ENCODE measurements at regions not wholly inside any gene's neighbourhood (a gene's known extent, or its start where the extent isn't known, plus 50 kb on each side); places are given as distances from the start of the nearest gene placed in this dataset.

GRCh38 chr5:12668564-12668963 is 764.3 kb upstream of the CTNND2 start:
- TF ChIP-seq EZH2phosphoT487 (IDR thresholded peaks at IDR 0.05; ENCODE audit: borderline replicate concordance, low read depth, low read length) (no peak), CTCF (conservative IDR thresholded peaks at IDR 0.05; ENCODE audit: low read length) (no peak)
